A673 (cell line): ENCODE measurements at regions not wholly inside any gene's neighbourhood (a gene's known extent, or its start where the extent isn't known, plus 50 kb on each side); places are given as distances from the start of the nearest gene placed in this dataset.

Experiments
- BruUV-seq: library from RNA; stranded (reverse); fragments of 400-500 nt; replicated peaks from 2 replicates; lab custom pipeline; 2021; lab: Mats Ljungman, UMichigan
- CTCF ChIA-PET: fragments of 300-600 bp; sonication (Branson Sonifier 250); formaldehyde crosslinking; loops from one replicate; lab custom pipeline; 2022; ENCODE audit warnings: antibody characterized with exemption; lab: Charles Lee
- POLR2A ChIA-PET: fragments of 300-600 bp; sonication (Branson Sonifier 250); formaldehyde crosslinking; loops from one replicate; lab custom pipeline; 2022; ENCODE audit warnings: antibody characterized with exemption; ENCODE audit not compliant: low non-redundant PET; lab: Charles Lee
- DNase-seq: peaks from one replicate; pipeline ENCODE4 v3.0.0-alpha.2; 2015; ENCODE audit warnings: low spot score
- H3K27ac ChIP-seq: fragments of 200-600 bp; sonication (generic); 2 replicates; pipeline ENCODE4 v1.5.1; 2016; ENCODE audit warnings: mixed run types, low read depth, mild to moderate bottlenecking, mixed read lengths, antibody characterized with exemption, low read length; ENCODE audit not compliant: poor library complexity, severe bottlenecking
- H3K27me3 ChIP-seq: fragments of 200-600 bp; sonication (generic); replicated peaks from 2 replicates; pipeline ENCODE4 v1.6.1; 2017; ENCODE audit warnings: mixed run types, low read depth, mild to moderate bottlenecking, mixed read lengths, antibody characterized with exemption, low read length; ENCODE audit not compliant: insufficient read depth, poor library complexity
- H3K36me3 ChIP-seq: fragments of 200-600 bp; sonication (generic); 2 replicates; pipeline ENCODE4 v1.6.1; 2016; ENCODE audit warnings: mixed run types, mild to moderate bottlenecking, mixed read lengths, antibody characterized with exemption, low read length; ENCODE audit not compliant: insufficient read depth, poor library complexity, severe bottlenecking
- H3K4me1 ChIP-seq: fragments of 200-600 bp; sonication (generic); 2 replicates; pipeline ENCODE4 v1.6.1; 2017; ENCODE audit warnings: mixed run types, mild to moderate bottlenecking, mixed read lengths, antibody characterized with exemption, low read length; ENCODE audit not compliant: insufficient read depth, poor library complexity, severe bottlenecking
- H3K4me3 ChIP-seq: fragments of 200-600 bp; sonication (generic); 2 replicates; pipeline ENCODE4 v1.5.1; 2016; ENCODE audit warnings: low read depth, mixed run types, mild to moderate bottlenecking, mixed read lengths, low read length; ENCODE audit not compliant: poor library complexity, severe bottlenecking
- H3K9me3 ChIP-seq: fragments of 200-600 bp; sonication (generic); 2 replicates; pipeline ENCODE4 v1.6.1; 2016; ENCODE audit warnings: mixed run types, low read depth, mild to moderate bottlenecking, mixed read lengths, antibody characterized with exemption, low read length; ENCODE audit not compliant: poor library complexity, severe bottlenecking
- EZH2 ChIP-seq: fragments of 200-600 bp; sonication (generic); IDR thresholded peaks from 2 replicates; pipeline ENCODE4 v1.6.1; 2017; ENCODE audit warnings: borderline replicate concordance, low read depth, mild to moderate bottlenecking, mixed read lengths, antibody characterized with exemption, low read length; ENCODE audit not compliant: poor library complexity, severe bottlenecking
- intact Hi-C: fragments of 100-400 bp; cut with micrococcal nuclease; formaldehyde crosslinking; loops from one replicate; pipeline ENCODE4 v1.10.0; 2022; ENCODE audit not compliant: unreplicated experiment
- TF ChIP-seq, protein P1 (sequence below): fragments of 300-800, 200-600 bp; sonication (generic); conservative IDR thresholded peaks from 2 replicates; pipeline ENCODE4 v1.5.1; 2017; ENCODE audit warnings: low read depth, mild to moderate bottlenecking, antibody characterized with exemption, low read length, moderate library complexity, mixed read lengths

DNA sequence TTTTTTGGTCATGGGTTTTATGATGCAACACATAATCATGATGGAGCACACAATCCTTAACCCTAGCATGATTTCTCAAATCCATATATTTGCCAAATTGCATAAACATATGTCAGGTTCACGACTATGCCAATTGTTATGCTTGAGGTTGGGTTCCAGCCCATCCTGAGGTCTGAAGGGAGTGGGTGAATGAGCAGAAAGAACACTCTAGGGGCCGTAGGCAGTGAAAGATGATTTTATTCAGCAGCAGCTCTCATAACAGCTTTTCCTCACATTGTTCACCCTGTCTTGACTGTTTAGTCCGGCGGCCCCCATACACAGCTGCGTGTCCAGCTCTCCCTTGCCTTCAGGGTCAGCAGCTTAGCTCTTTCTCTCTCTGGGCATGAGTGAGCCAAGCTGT is 627.7 kb downstream of the PLA2G4A start:
- H3K36me3 ChIP-seq: no peaks in the 10 kb centered on the region
- DNase-seq: no peak
- CTCF ChIA-PET: no interaction called here
- POLR2A ChIA-PET: no interaction called here
- no peak overlapping the region for H3K4me3 ChIP-seq
- no peak overlapping the region for H3K27ac ChIP-seq
- H3K9me3 ChIP-seq: no peaks in the 10 kb centered on the region
- H3K27me3 ChIP-seq: no peaks in the 10 kb centered on the region
- no TSS peak for BruUV-seq
- no peak for TF ChIP-seq EZH2
- TF ChIP-seq, protein P1, sequence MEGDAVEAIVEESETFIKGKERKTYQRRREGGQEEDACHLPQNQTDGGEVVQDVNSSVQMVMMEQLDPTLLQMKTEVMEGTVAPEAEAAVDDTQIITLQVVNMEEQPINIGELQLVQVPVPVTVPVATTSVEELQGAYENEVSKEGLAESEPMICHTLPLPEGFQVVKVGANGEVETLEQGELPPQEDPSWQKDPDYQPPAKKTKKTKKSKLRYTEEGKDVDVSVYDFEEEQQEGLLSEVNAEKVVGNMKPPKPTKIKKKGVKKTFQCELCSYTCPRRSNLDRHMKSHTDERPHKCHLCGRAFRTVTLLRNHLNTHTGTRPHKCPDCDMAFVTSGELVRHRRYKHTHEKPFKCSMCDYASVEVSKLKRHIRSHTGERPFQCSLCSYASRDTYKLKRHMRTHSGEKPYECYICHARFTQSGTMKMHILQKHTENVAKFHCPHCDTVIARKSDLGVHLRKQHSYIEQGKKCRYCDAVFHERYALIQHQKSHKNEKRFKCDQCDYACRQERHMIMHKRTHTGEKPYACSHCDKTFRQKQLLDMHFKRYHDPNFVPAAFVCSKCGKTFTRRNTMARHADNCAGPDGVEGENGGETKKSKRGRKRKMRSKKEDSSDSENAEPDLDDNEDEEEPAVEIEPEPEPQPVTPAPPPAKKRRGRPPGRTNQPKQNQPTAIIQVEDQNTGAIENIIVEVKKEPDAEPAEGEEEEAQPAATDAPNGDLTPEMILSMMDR: no peak
- intact Hi-C loops: no loop called here
- no peaks in the 10 kb centered on the region for H3K4me1 ChIP-seq

DNA sequence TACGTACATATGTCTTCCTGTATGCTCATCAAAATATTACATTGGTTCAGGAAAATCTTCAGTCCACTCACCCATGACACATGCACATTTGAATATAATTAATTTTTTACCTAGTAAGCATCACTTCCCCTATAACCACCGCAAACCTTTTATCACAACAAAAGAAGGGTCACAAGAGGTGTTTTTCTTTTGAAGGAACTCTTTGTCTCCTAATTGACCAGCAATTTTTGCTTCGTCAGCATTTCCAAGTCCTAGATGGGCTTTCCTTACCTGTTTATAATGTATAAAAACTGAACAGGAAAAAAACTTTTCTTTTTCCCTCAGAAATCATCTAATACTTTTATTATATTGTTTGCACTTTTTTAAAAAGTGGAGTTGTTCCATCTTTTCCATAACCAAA is 631.3 kb downstream of the PLA2G4A start:
- no TSS peak for BruUV-seq
- POLR2A ChIA-PET: no interaction called here
- peaks cover 9% of the 10 kb centered on the region for H3K9me3 ChIP-seq
- DNase-seq: no peak
- intact Hi-C loops: no loop called here
- H3K36me3 ChIP-seq: no peaks in the 10 kb centered on the region
- no peaks in the 10 kb centered on the region for H3K27me3 ChIP-seq
- no peak for TF ChIP-seq EZH2
- TF ChIP-seq, protein P1: no peak
- H3K4me3 ChIP-seq: no peak overlapping the region
- CTCF ChIA-PET: no interaction called here
- H3K27ac ChIP-seq: no peak overlapping the region
- H3K4me1 ChIP-seq: no peaks in the 10 kb centered on the region

DNA sequence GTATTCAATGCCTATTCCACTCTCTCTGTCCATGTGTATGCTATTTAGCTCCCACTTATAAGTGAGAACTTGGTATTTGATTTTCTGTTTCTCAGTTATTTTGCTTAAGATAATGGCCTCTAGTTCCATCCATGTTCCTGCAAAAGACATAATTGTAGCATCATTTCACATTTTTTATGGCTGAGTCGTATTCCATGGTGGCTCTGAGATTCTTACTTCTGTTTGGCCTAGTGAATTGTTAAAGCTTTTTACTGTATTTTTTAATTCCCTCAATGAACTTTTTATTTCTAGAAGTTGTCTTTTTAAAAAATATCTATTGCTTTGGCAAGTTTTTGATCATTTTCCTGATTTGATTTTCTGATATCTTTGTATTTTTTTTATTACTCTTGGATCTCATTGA is 635.6 kb downstream of the PLA2G4A start:
- Histone ChIP-seq H3K36me3 (no peaks in the 10 kb centered on the region), H3K4me3 (no peak overlapping the region), H3K27me3 (no peaks in the 10 kb centered on the region), H3K9me3 (peaks cover 10% of the 10 kb centered on the region), H3K4me1 (no peaks in the 10 kb centered on the region), H3K27ac (no peak overlapping the region)
- POLR2A ChIA-PET: no interaction called here
- CTCF ChIA-PET: no interaction called here
- no peak for DNase-seq
- intact Hi-C loops: no loop called here
- no peak for TF ChIP-seq EZH2
- TF ChIP-seq, protein P1: no peak
- no TSS peak for BruUV-seq
